ENCODE measurements at regions not wholly inside any gene's neighbourhood (a gene's known extent, or its start where the extent isn't known, plus 50 kb on each side); places are given as distances from the start of the nearest gene placed in this dataset.

DNA sequence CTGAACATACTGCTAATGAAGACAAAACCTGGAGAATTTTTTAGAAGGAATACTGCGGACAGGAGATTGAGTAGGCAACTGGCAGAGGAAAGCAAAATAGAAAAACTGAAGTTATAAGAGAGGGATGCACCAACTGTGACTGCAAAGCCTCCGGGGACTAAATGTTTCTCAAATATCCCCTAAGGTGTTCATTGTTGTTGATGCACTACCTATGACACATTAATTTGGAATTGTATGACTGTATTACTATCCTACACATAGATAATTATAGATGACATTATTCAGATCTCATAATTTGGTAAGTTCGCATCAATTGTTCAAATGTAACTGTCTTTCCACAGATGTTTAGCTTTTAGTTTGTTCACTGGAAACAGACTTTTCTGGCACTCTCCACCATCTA, 341.1 kb downstream of the MMUT start (continued):
- TF ChIP-seq, protein P1, sequence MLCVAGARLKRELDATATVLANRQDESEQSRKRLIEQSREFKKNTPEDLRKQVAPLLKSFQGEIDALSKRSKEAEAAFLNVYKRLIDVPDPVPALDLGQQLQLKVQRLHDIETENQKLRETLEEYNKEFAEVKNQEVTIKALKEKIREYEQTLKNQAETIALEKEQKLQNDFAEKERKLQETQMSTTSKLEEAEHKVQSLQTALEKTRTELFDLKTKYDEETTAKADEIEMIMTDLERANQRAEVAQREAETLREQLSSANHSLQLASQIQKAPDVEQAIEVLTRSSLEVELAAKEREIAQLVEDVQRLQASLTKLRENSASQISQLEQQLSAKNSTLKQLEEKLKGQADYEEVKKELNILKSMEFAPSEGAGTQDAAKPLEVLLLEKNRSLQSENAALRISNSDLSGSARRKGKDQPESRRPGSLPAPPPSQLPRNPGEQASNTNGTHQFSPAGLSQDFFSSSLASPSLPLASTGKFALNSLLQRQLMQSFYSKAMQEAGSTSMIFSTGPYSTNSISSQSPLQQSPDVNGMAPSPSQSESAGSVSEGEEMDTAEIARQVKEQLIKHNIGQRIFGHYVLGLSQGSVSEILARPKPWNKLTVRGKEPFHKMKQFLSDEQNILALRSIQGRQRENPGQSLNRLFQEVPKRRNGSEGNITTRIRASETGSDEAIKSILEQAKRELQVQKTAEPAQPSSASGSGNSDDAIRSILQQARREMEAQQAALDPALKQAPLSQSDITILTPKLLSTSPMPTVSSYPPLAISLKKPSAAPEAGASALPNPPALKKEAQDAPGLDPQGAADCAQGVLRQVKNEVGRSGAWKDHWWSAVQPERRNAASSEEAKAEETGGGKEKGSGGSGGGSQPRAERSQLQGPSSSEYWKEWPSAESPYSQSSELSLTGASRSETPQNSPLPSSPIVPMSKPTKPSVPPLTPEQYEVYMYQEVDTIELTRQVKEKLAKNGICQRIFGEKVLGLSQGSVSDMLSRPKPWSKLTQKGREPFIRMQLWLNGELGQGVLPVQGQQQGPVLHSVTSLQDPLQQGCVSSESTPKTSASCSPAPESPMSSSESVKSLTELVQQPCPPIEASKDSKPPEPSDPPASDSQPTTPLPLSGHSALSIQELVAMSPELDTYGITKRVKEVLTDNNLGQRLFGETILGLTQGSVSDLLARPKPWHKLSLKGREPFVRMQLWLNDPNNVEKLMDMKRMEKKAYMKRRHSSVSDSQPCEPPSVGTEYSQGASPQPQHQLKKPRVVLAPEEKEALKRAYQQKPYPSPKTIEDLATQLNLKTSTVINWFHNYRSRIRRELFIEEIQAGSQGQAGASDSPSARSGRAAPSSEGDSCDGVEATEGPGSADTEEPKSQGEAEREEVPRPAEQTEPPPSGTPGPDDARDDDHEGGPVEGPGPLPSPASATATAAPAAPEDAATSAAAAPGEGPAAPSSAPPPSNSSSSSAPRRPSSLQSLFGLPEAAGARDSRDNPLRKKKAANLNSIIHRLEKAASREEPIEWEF (IDR thresholded peaks at IDR 0.05; ENCODE audit: insufficient replicate concordance, low read depth, low read length) = no peak
- TF ChIP-seq, protein P2, sequence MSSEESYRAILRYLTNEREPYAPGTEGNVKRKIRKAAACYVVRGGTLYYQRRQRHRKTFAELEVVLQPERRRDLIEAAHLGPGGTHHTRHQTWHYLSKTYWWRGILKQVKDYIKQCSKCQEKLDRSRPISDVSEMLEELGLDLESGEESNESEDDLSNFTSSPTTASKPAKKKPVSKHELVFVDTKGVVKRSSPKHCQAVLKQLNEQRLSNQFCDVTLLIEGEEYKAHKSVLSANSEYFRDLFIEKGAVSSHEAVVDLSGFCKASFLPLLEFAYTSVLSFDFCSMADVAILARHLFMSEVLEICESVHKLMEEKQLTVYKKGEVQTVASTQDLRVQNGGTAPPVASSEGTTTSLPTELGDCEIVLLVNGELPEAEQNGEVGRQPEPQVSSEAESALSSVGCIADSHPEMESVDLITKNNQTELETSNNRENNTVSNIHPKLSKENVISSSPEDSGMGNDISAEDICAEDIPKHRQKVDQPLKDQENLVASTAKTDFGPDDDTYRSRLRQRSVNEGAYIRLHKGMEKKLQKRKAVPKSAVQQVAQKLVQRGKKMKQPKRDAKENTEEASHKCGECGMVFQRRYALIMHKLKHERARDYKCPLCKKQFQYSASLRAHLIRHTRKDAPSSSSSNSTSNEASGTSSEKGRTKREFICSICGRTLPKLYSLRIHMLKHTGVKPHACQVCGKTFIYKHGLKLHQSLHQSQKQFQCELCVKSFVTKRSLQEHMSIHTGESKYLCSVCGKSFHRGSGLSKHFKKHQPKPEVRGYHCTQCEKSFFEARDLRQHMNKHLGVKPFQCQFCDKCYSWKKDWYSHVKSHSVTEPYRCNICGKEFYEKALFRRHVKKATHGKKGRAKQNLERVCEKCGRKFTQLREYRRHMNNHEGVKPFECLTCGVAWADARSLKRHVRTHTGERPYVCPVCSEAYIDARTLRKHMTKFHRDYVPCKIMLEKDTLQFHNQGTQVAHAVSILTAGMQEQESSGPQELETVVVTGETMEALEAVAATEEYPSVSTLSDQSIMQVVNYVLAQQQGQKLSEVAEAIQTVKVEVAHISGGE (CRISPR knock-in tag; IDR thresholded peaks at IDR 0.05) = no peak
- TF ChIP-seq HCFC1 (IDR thresholded peaks at IDR 0.05; ENCODE audit: low read length) = no peak
- TF ChIP-seq ZNF384 (IDR thresholded peaks at IDR 0.05; ENCODE audit: borderline replicate concordance, low read depth, low read length) = no peak
- TF ChIP-seq, protein P3, sequence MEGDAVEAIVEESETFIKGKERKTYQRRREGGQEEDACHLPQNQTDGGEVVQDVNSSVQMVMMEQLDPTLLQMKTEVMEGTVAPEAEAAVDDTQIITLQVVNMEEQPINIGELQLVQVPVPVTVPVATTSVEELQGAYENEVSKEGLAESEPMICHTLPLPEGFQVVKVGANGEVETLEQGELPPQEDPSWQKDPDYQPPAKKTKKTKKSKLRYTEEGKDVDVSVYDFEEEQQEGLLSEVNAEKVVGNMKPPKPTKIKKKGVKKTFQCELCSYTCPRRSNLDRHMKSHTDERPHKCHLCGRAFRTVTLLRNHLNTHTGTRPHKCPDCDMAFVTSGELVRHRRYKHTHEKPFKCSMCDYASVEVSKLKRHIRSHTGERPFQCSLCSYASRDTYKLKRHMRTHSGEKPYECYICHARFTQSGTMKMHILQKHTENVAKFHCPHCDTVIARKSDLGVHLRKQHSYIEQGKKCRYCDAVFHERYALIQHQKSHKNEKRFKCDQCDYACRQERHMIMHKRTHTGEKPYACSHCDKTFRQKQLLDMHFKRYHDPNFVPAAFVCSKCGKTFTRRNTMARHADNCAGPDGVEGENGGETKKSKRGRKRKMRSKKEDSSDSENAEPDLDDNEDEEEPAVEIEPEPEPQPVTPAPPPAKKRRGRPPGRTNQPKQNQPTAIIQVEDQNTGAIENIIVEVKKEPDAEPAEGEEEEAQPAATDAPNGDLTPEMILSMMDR (IDR thresholded peaks at IDR 0.05 in 2 of 3, conservative IDR thresholded peaks at IDR 0.05 in 1 of 3; ENCODE audit: control insufficient read depth in 2 of 3, extremely low read depth in 1 of 3, insufficient read depth in 1 of 3, low read depth in 3 of 3, low read length in 3 of 3) = no peak

Measured in GM12878 (cell line).